Ectodermal cell (in vitro differentiated cells): ENCODE measurements at regions not wholly inside any gene's neighbourhood (a gene's known extent, or its start where the extent isn't known, plus 50 kb on each side); places are given as distances from the start of the nearest gene placed in this dataset.
"Not testable (repeated sequence)": the region's sequence is repeated elsewhere in the genome, so short reads cannot be mapped to it uniquely, and the experiment has no call there.

ENCODE experiments used
- H3K27ac ChIP-seq: 2 replicates; pipeline ENCODE4 v1.7.0; 2013; ENCODE audit warnings: mild to moderate bottlenecking, low read depth, low read length; ENCODE audit not compliant: insufficient read depth, poor library complexity, severe bottlenecking
- H3K27me3 ChIP-seq: 2 replicates; pipeline ENCODE4 v1.7.0; 2013; ENCODE audit warnings: mild to moderate bottlenecking, low read length; ENCODE audit not compliant: insufficient read depth, control insufficient read depth, poor library complexity, severe bottlenecking
- H3K36me3 ChIP-seq: one replicate; pipeline ENCODE4 v1.7.0; 2013; ENCODE audit warnings: low read length; ENCODE audit not compliant: control insufficient read depth, insufficient read depth
- H3K4me1 ChIP-seq: one replicate; pipeline ENCODE4 v1.7.0; 2013; ENCODE audit warnings: low read length; ENCODE audit not compliant: control insufficient read depth, insufficient read depth
- H3K4me3 ChIP-seq: 2 replicates; pipeline ENCODE4 v1.7.0; 2013; ENCODE audit warnings: low read depth, low read length, control low read depth; ENCODE audit not compliant: insufficient read depth
- H3K9me3 ChIP-seq: 2 replicates; pipeline ENCODE4 v1.7.0; 2013; ENCODE audit warnings: mild to moderate bottlenecking, low read length, moderate library complexity; ENCODE audit not compliant: control insufficient read depth
- WGBS, 2 experiments: methylation state at CpG; one replicate each; pipeline ENCODE4 v1.1.7; 2013; ENCODE audit warnings: missing lambda C conversion rate in 2 of 2; 5-methylcytosine and 5-hydroxymethylcytosine counted together

GRCh38 chr7:140262242-140262903 lies 85.6 kb upstream of the KDM7A start:
- WGBS, 2 experiments = 88 to 94% methylated on average over 6 of the region's 6 CpGs
- no peak overlapping the region for H3K27ac ChIP-seq
- H3K9me3 ChIP-seq = no peaks in the 10 kb centered on the region
- H3K4me1 ChIP-seq = no peaks in the 10 kb centered on the region
- no peaks in the 10 kb centered on the region for H3K36me3 ChIP-seq
- H3K4me3 ChIP-seq = no peak overlapping the region
- no peaks in the 10 kb centered on the region for H3K27me3 ChIP-seq

GRCh38 chr7:140261522-140261921 lies 84.7 kb upstream of the KDM7A start:
- H3K27me3 ChIP-seq = no peaks in the 10 kb centered on the region
- 81 to 92% methylated on average over 1 of the region's 1 CpG for WGBS, 2 experiments
- H3K27ac ChIP-seq = no peak overlapping the region
- H3K9me3 ChIP-seq = no peaks in the 10 kb centered on the region
- no peaks in the 10 kb centered on the region for H3K4me1 ChIP-seq
- H3K36me3 ChIP-seq = no peaks in the 10 kb centered on the region
- H3K4me3 ChIP-seq = no peak overlapping the region

- Histone ChIP-seq H3K4me1 (no peaks in the 10 kb centered on the region), H3K27me3 (no peaks in the 10 kb centered on the region), H3K27ac (no peak overlapping the region), H3K9me3 (no peaks in the 10 kb centered on the region), H3K36me3 (no peaks in the 10 kb centered on the region), H3K4me3 (no peak overlapping the region)
- 85 to 86% methylated on average over 5 of the region's 5 CpGs for WGBS, 2 experiments
Observed at GRCh38 chr7:140261105-140261486, 84.3 kb upstream of the KDM7A start.

GRCh38 chr7:140260352-140261104 lies 83.7 kb upstream of the KDM7A start:
- Histone ChIP-seq H3K36me3 (no peaks in the 10 kb centered on the region), H3K4me3 (no peak overlapping the region), H3K27ac (no peak overlapping the region), H3K27me3 (no peaks in the 10 kb centered on the region), H3K4me1 (no peaks in the 10 kb centered on the region), H3K9me3 (no peaks in the 10 kb centered on the region)
- WGBS, 2 experiments = 87 to 89% methylated on average over 9 to 10 of the region's 10 CpGs

GRCh38 chr7:140257278-140257677 lies 80.5 kb upstream of the KDM7A start:
- not testable (repeated sequence) for H3K27me3 ChIP-seq, H3K9me3 ChIP-seq, H3K4me1 ChIP-seq, H3K4me3 ChIP-seq, H3K36me3 ChIP-seq, H3K27ac ChIP-seq
- 87 to 91% methylated on average over 2 to 3 of the region's 3 CpGs for WGBS, 2 experiments

- H3K4me3 ChIP-seq, H3K27ac ChIP-seq, H3K4me1 ChIP-seq, H3K27me3 ChIP-seq, H3K9me3 ChIP-seq, H3K36me3 ChIP-seq: not testable (repeated sequence)
- WGBS, 2 experiments = 94 to 95% methylated on average over 9 of the region's 9 CpGs
Observed at GRCh38 chr7:140254976-140255375, 78.2 kb upstream of the KDM7A start.

GRCh38 chr7:140249036-140249806 lies 72.4 kb upstream of the KDM7A start:
- WGBS, 2 experiments = 96 to 100% methylated on average over 3 of the region's 3 CpGs
- no peaks in the 10 kb centered on the region for H3K27me3 ChIP-seq
- no peak overlapping the region for H3K27ac ChIP-seq
- H3K4me3 ChIP-seq = no peak overlapping the region
- no peaks in the 10 kb centered on the region for H3K9me3 ChIP-seq
- H3K4me1 ChIP-seq = no peaks in the 10 kb centered on the region
- no peaks in the 10 kb centered on the region for H3K36me3 ChIP-seq

GRCh38 chr7:140247559-140247958 lies 70.8 kb upstream of the KDM7A start:
- Histone ChIP-seq H3K9me3 (no peaks in the 10 kb centered on the region), H3K4me1 (no peaks in the 10 kb centered on the region), H3K4me3 (no peak overlapping the region), H3K36me3 (no peaks in the 10 kb centered on the region), H3K27ac (no peak overlapping the region), H3K27me3 (no peaks in the 10 kb centered on the region)
- WGBS, 2 experiments = 73 to 87% methylated on average over 3 of the region's 3 CpGs

GRCh38 chr7:140245611-140246105 lies 68.9 kb upstream of the KDM7A start:
- no peaks in the 10 kb centered on the region for H3K36me3 ChIP-seq
- 85 to 96% methylated on average over 7 of the region's 7 CpGs for WGBS, 2 experiments
- H3K4me3 ChIP-seq = no peak overlapping the region
- no peaks in the 10 kb centered on the region for H3K4me1 ChIP-seq
- no peaks in the 10 kb centered on the region for H3K27me3 ChIP-seq
- no peaks in the 10 kb centered on the region for H3K9me3 ChIP-seq
- no peak overlapping the region for H3K27ac ChIP-seq
